ENCODE measurements at regions not wholly inside any gene's neighbourhood (a gene's known extent, or its start where the extent isn't known, plus 50 kb on each side); places are given as distances from the start of the nearest gene placed in this dataset.

DNA sequence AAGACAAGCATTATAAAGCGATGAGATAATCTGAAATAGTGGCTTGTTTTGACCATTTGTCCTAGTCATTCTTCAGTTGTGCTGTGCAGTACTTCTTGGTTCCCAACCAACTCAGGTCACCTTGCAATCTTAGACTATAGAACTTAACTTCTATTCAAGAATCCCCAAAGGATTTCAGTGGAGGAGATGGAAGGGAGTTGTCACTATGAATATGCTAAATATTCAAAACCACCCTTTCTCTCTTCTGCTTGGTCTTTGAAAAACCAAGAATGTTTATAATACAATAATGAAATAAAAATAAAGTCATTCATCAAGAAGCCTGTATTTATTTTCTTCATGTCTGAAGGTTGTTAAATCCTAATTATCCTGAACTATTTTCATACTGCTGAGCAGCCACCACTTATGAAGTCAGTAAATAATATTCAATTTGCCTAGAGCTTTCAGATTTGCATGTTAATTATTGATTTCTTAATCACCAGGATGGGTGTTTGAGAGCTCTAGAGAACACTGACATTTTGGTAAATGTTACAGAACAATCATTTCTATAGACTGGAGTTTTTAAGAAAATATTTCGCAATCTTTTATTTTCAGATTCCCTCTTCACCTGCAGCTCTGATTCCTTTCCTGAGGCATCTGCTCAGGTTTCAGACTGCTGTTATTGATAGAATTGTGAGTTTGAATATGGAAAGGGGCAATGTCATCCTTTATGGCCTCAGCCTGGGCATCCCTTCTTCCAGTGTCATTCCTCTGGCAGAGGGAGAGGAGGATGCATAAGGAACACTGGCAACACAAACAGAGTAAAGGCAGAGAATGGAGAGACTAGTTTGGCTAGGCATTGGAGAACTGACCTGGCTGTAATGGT, 91.5 kb upstream of the USP47 start:
- Histone ChIP-seq H3K4me3 (no peak overlapping the region), H3K27ac (no peak overlapping the region), H3K4me1 (replicated peaks in 1 of 2) (peaks cover 6 to 9% of the 10 kb centered on the region in 2 donors)
- peak in 3 of 8 experiments; percentile 39 to 89 (median 89) for ATAC-seq (replicated peaks in 6 of 8)
- in situ Hi-C loops (cut with MboI; ENCODE audit: low pct_unique_long_range_greater_than_20kb in 2 of 9, low sequenced_read_pairs in 9 of 9, unreplicated experiment in 9 of 9): no loop called here
- WGBS, 10 experiments: 81 to 100% (median 94%) methylated on average over 1 to 2 of the region's 2 CpGs; no CpG with 5 or more reads in 2 of the 10 experiments

- Histone ChIP-seq H3K4me1 (replicated peaks in 1 of 2) (peaks cover 4 to 7% of the 10 kb centered on the region in 2 donors), H3K27ac (no peak overlapping the region), H3K4me3 (no peak overlapping the region)
- no peak for ATAC-seq (replicated peaks in 6 of 8)
- in situ Hi-C loops (cut with MboI; ENCODE audit: low pct_unique_long_range_greater_than_20kb in 2 of 9, low sequenced_read_pairs in 9 of 9, unreplicated experiment in 9 of 9): no loop called here
- 17 to 100% (median 73%) methylated on average over 1 to 4 of the region's 4 CpGs for WGBS, 10 experiments
Measured at GRCh38 chr11:11748706-11749365, 92.9 kb upstream of the USP47 start.

- Histone ChIP-seq H3K4me1 (replicated peaks in 1 of 2) (peaks cover 0 to 3% of the 10 kb centered on the region in 2 donors), H3K27ac (no peak overlapping the region), H3K4me3 (no peak overlapping the region)
- 80 to 100% (median 94%) methylated on average over 1 of the region's 1 CpG; no CpG with 5 or more reads in 2 of the 10 experiments for WGBS, 10 experiments
- no peak for ATAC-seq (replicated peaks in 6 of 8)
- in situ Hi-C loops (cut with MboI; ENCODE audit: low pct_unique_long_range_greater_than_20kb in 2 of 9, low sequenced_read_pairs in 9 of 9, unreplicated experiment in 9 of 9): no loop called here
Measured at GRCh38 chr11:11747570-11747969, 94.2 kb upstream of the USP47 start.

DNA sequence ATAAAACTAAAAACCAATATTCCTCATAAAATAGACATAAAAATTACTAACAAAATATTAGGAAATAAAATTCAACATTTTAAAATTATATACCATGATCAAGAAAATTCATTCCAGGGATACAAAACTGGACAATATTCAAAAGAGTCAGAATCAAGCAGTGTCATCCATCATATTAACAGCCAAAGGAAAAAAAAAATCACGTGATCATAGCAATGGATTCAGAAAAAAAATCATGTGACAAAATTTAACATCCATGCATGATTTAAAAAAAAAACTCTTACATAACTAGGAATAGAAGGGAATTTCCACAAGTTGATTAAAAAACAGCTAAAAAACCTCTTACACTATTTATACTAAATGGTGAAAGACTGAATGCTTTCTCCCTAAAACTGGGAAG, 95.3 kb upstream of the USP47 start:
- H3K4me1 ChIP-seq (replicated peaks in 1 of 2): no peaks in the 10 kb centered on the region
- 0 to 100% (median 71%) methylated on average over 1 of the region's 1 CpG for WGBS, 10 experiments
- no peak overlapping the region for H3K27ac ChIP-seq
- in situ Hi-C loops (cut with MboI; ENCODE audit: low pct_unique_long_range_greater_than_20kb in 2 of 9, low sequenced_read_pairs in 9 of 9, unreplicated experiment in 9 of 9): no loop called here
- ATAC-seq (replicated peaks in 6 of 8): no peak
- no peak overlapping the region for H3K4me3 ChIP-seq

GRCh38 chr11:11743216-11743615, 98.6 kb upstream of the USP47 start:
- Histone ChIP-seq H3K4me3 (no peak overlapping the region), H3K4me1 (replicated peaks in 1 of 2) (no peaks in the 10 kb centered on the region), H3K27ac (no peak overlapping the region)
- in situ Hi-C loops (cut with MboI; ENCODE audit: low pct_unique_long_range_greater_than_20kb in 2 of 9, low sequenced_read_pairs in 9 of 9, unreplicated experiment in 9 of 9): no loop called here
- ATAC-seq (replicated peaks in 6 of 8): no peak
- WGBS, 10 experiments: 48 to 100% (median 86%) methylated on average over 1 to 3 of the region's 3 CpGs; no CpG with 5 or more reads in 3 of the 10 experiments

DNA sequence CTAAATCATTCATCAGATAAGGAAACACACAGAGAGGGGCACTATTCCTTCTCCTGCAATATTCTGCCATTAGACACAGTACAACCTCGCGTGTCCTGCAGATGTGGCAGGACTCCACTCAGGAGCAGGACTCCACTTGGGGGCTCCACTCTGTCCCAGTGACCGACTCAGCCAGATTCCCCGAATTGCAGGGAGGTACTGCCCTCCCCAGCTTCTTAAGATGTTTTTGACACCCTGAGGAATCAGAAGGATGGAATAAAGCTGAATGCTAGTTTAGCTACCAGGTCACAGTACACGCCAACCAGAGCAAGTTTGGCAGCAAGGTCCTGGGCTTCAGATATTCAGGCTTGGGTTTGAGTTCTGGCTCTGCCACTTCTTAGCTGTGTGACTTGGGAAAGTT, 99.3 kb upstream of the USP47 start:
- in situ Hi-C loops (cut with MboI; ENCODE audit: low pct_unique_long_range_greater_than_20kb in 2 of 9, low sequenced_read_pairs in 9 of 9, unreplicated experiment in 9 of 9): no loop called here
- Histone ChIP-seq H3K4me1 (replicated peaks in 1 of 2) (no peaks in the 10 kb centered on the region), H3K27ac (no peak overlapping the region), H3K4me3 (no peak overlapping the region)
- no peak for ATAC-seq (replicated peaks in 6 of 8)
- 67 to 100% (median 83%) methylated on average over 1 to 3 of the region's 5 CpGs; no CpG with 5 or more reads in 5 of the 10 experiments for WGBS, 10 experiments

DNA sequence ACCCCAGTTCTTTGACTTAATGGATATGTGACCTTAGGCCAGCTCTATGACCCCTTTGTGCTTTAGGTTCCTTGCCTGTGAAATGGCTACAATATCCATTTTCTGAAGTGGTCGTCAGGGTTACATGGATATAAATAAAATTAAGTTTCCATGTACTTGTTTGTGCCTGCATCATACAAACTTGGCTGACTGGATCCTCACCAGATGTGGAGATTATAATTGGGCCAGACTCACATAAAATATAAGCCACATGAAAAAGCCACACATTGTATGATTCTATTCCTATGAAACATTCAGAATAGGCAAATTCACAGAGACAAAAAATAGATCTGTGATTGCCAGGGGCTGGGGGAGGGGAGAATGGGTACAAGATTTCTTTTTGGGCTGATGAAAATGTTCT, 100.9 kb upstream of the USP47 start:
- in situ Hi-C loops (cut with MboI; ENCODE audit: low pct_unique_long_range_greater_than_20kb in 2 of 9, low sequenced_read_pairs in 9 of 9, unreplicated experiment in 9 of 9): no loop called here
- peak in 1 of 8 experiments; percentile 39 for ATAC-seq (replicated peaks in 6 of 8)
- WGBS, 10 experiments: 17 to 100% (median 80%) methylated on average over 1 of the region's 1 CpG; no CpG with 5 or more reads in 3 of the 10 experiments
- Histone ChIP-seq H3K27ac (no peak overlapping the region), H3K4me3 (no peak overlapping the region), H3K4me1 (replicated peaks in 1 of 2) (no peaks in the 10 kb centered on the region)

GRCh38 chr11:11740073-11740702, 101.6 kb upstream of the USP47 start:
- peak in 1 of 8 experiments; percentile 24 for ATAC-seq (replicated peaks in 6 of 8)
- H3K27ac ChIP-seq: no peak overlapping the region
- 6 to 90% (median 50%) methylated on average over 1 to 5 of the region's 6 CpGs; no CpG with 5 or more reads in 2 of the 10 experiments for WGBS, 10 experiments
- in situ Hi-C loops (cut with MboI; ENCODE audit: low pct_unique_long_range_greater_than_20kb in 2 of 9, low sequenced_read_pairs in 9 of 9, unreplicated experiment in 9 of 9): no loop called here
- no peaks in the 10 kb centered on the region for H3K4me1 ChIP-seq (replicated peaks in 1 of 2)
- no peak overlapping the region for H3K4me3 ChIP-seq

- ATAC-seq (replicated peaks in 6 of 8): no peak
Measured at GRCh38 chr11:11738370-11738769, 103.4 kb upstream of the USP47 start.

DNA sequence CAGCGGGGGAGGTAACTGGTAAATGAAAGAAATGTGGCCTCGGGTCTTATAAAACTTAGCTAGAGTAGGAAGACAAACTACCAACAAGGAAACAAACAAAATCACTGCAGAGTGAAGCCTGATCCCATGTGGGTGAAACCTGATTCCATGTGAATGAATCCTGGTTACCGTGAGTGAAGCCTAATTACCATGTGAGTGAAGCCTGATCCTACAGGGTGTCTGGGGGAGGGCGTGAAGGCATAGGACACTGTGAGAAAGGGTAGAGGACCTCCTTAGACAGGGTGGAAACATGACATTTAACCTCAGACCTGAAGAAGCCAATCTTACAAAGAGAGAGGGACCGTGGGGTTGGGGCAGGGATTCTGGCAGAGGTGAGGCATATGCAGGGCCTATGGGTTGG, 106.2 kb upstream of the USP47 start:
- ATAC-seq (replicated peaks in 6 of 8): no peak

More at GRCh38 chr11:11738370-11738769, 103.4 kb upstream of the USP47 start:
- H3K4me1 ChIP-seq (replicated peaks in 1 of 2): peaks cover 0 to 2% of the 10 kb centered on the region in 2 donors
- no peak overlapping the region for H3K27ac ChIP-seq
- WGBS, 10 experiments: 13 to 100% (median 60%) methylated on average over 1 to 2 of the region's 2 CpGs; no CpG with 5 or more reads in 5 of the 10 experiments
- no peak overlapping the region for H3K4me3 ChIP-seq
- in situ Hi-C loops (cut with MboI; ENCODE audit: low pct_unique_long_range_greater_than_20kb in 2 of 9, low sequenced_read_pairs in 9 of 9, unreplicated experiment in 9 of 9): no loop called here

DNA sequence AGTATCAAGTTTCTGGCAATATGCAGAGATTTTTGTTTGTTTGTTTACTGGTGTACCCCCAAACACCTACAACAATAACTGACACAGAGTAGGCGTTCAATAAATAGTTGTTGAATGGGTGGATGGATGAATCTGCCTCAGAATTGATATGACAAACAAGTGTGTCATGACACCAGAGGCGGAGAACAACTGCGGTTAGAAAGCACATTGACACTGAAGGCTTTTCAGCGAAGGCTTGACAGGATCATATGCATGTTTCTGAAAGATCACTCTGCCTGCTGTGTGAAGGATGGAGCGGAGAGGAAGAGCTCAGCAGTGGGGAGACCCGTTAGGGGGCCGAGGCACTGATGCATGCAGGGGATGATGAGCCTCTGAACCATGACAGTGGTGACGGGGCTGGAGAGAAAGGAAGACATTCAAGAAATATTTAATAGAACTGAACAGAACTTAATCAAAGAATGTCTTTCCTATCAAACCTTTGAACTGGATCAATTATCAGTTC, 108.5 kb upstream of the USP47 start:
- ATAC-seq (replicated peaks in 6 of 8): peak in 3 of 8 experiments; percentile 40 to 68 (median 45)
- Histone ChIP-seq H3K4me1 (replicated peaks in 1 of 2) (peaks cover 0 to 2% of the 10 kb centered on the region in 2 donors), H3K27ac (no peak overlapping the region), H3K4me3 (no peak overlapping the region)
- WGBS, 10 experiments: 46 to 84% (median 63%) methylated on average over 2 to 7 of the region's 8 CpGs; no CpG with 5 or more reads in 2 of the 10 experiments
- in situ Hi-C loops (cut with MboI; ENCODE audit: low pct_unique_long_range_greater_than_20kb in 2 of 9, low sequenced_read_pairs in 9 of 9, unreplicated experiment in 9 of 9): no loop called here

More for the DNA sequence above, 106.2 kb upstream of the USP47 start:
- Histone ChIP-seq H3K4me1 (replicated peaks in 1 of 2) (peaks cover 0 to 2% of the 10 kb centered on the region in 2 donors), H3K4me3 (no peak overlapping the region), H3K27ac (no peak overlapping the region)
- 16 to 89% (median 43%) methylated on average over 1 to 5 of the region's 5 CpGs; no CpG with 5 or more reads in 3 of the 10 experiments for WGBS, 10 experiments
- in situ Hi-C loops (cut with MboI; ENCODE audit: low pct_unique_long_range_greater_than_20kb in 2 of 9, low sequenced_read_pairs in 9 of 9, unreplicated experiment in 9 of 9): no loop called here

DNA sequence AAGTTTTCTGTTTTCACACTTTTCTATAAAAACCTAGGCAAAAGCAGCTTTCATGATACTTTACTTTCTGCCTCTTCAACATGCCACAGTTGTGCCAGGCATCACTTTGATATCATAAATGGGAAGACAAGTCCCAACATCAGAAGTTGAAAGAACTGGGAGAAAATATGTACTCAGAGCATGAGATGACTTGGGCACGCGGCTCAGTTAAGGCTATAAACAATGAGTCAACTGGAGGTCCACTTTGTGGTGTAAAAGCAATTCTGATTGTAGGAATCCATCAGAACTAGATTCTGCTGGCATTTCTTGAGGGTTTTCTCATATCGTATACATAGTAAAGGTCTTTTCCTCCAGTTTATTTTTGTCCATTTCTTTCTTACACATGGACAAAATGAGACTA, 109.7 kb upstream of the USP47 start:
- no peak overlapping the region for H3K4me3 ChIP-seq
- H3K4me1 ChIP-seq (replicated peaks in 1 of 2): peaks cover 0 to 2% of the 10 kb centered on the region in 2 donors
- H3K27ac ChIP-seq: no peak overlapping the region
- ATAC-seq (replicated peaks in 6 of 8): no peak
- WGBS, 10 experiments: 84 to 100% (median 94%) methylated on average over 1 to 3 of the region's 3 CpGs
- in situ Hi-C loops (cut with MboI; ENCODE audit: low pct_unique_long_range_greater_than_20kb in 2 of 9, low sequenced_read_pairs in 9 of 9, unreplicated experiment in 9 of 9): no loop called here
